HG03066 (cell line): ENCODE measurements at regions not wholly inside any gene's neighbourhood (a gene's known extent, or its start where the extent isn't known, plus 50 kb on each side); places are given as distances from the start of the nearest gene placed in this dataset.

Source experiments
- ATAC-seq: cut with Tn5 transposase; IDR thresholded peaks from one replicate; pipeline ENCODE4 v1.9.1; 2021; ENCODE audit warnings: low read depth; ENCODE audit not compliant: unreplicated experiment

DNA sequence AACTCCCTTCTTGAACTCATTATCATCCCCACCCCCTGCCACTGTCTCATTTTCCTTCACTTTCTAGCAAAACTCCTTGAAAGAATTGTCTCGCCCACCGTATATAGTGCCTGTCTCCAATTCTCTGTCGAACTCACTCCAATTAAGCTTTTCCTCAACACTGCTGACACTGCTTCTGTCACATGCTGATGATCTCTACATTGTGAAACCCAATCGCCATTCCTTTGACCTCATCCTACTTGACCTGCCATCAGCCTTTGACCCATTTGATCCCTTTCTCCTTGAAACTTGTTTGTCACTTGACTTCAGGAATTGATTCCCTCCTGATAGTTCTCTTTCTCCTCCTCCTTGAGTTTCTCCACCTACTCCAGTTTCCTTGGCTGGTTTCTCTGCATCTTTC lies 54.8 kb downstream of the CCDC71L start:
- ATAC-seq, result no peak

DNA sequence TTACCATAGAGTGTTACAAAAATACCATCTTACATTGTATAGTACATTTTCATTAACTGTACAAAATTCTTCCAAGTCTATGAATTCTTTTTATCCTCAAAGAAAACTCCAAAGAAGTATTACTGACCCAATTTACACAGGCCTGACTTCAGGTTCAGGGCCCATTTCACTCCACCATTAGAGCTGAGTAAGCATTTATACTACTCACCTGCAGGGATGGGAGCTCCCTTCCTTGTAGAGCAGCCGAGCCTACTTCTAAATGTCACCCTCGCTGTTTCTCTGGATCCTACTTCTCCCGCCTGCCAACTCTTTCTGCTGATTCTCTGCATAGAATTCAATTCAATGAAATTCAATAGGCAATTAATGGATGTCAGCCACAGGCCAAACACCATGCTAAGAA lies 56.0 kb downstream of the CCDC71L start:
- no peak for ATAC-seq

DNA sequence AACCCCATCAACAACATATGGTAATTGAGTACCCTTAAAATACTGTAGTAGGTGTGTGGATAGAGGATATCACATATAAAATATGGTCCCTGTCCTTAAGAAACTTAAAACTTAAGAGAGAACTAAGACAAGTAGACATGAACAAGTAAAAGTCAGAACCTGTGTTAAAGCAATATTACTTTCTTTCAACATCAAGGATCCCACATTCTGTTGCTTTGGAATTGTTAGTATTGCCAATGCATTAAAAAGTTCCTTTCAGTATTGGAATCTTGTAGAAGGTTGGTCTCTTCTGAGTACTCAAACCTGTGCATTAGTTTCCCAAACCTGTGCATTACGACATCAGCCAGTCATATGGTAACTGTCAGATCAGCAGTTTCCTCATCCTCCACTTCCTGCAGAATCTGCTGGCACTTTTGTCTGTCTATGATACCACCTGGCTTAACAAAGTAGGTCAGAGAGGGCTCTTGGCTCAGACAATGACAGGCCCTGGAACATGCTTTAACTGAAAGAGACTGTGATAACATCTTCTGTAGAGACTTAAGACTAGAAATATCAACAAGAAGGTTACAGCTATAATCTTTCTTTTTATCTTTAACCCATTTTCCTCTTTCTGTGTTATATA lies 56.5 kb downstream of the CCDC71L start:
- ATAC-seq, result no peak

DNA sequence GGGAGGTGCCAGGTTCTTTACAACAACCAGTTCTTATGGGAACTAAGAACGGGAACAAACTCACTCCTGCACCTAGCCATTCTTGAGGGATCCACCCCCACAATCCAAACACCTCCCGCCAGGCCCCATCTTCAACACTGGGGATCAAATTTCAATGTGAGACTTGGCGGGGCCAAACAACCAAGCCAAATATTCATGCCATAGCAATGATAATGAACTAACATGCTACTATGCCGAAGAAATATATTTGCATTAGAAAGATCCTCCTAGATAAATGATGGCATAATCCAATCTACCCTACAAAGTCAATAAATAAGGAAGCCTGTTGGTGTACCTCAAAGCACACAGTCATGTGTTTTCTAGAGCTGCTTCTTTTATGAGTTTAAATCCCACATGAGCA lies 57.6 kb downstream of the CCDC71L start:
- no peak for ATAC-seq

DNA sequence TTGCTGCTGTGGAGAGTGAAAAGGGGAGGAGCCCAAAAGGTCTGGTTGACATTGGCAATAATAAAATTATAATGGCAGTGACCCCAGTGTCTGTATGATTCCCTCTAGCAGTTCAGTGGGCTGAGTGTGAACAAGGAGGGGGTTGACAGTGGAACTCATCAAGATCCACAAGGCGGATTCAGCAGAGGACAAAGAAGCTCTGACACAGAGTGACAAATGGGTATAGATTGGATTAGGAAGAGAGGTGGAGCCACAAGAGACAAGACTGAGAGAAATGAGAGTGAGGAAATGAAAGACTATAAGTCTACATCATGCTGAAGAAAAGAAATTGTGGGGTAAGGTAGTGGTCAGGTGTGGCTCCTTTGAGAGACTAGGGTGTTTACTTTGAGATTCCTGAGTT lies 58.9 kb downstream of the CCDC71L start:
- ATAC-seq, result no peak

DNA sequence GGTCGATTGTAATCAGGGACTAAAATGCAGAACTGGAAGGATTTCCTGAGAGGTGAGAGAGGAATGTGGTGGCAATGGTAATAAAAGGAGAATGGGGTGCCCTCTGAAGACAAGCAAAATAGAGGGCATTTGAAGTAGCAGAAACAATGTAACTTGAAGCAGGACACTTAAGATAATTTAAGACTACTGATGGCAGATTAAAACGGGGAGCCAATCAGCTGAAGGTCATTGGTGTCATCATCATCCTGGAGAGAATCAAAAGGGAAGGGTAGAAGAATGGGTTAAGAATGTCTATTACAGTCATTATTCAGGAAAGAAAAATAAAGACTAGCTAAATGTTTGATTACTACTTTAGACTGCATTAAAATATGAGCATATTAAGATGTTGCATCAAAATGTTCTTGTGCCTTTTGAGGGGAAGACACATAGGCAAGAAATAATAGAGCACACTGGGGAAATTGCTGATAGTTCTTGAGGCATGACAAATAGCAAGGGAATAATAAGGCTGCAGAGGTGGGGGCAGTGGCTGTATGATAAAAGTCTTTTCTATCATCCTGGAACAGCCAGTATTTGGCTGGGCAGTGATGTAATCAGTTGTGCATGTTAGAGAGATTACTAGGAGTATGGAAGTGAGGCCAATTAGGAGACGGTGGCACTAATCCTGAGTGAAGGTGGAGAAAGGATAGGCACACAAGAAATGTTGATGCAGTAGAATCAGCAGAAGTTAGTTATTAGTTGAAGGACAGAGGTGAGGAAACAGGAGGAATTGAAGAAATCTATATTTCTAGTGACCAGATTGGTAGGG lies 60.2 kb downstream of the CCDC71L start:
- no peak for ATAC-seq

DNA sequence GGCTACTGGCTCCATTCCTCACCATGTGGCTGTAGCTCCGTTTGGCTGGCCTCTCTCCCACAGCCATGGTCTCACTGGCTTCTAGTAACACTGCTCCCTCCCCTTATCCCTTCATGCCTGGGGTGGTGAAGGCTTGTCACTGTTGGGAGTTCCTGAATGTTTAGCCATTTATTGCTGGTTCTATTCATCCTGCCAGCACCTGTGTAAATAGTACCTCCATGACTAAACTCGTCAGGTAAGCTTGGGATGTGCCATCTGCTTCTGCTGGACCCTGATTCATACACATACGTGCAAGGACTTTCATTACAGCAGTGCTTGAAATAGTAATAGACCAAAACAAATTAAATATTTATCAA lies 61.6 kb downstream of the CCDC71L start:
- no peak for ATAC-seq

DNA sequence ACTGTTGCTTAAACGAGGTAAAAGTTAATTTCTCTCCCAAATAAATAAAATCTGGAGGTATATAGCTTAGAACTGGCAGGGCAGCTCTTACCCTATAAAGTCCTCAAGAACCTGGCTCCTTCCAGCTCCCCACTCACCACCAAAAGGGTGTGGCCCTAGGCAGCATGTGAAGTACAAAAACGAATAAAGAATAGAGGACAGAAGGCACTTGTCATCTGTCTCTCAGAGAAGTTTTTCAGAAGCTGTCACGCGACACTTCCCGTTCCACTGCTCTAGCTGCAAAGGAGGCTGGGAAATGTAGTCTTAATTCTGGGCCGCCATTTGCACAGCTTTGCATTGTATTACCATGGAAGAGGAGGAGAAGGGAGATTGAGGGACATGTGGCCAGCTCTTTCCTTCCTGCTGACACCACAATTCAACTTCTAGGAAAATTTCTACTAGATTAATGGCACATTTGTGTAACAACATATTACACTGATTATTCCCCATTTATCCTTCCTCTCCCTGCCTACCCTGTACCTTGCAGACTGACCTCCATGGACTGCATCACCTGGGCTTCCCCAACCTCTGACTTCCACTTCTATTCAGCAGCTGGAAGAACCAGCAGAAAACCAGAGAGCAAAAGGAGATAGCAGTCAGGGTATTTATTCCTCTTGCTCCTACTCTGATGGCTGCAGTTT lies 62.2 kb downstream of the CCDC71L start:
- peak; percentile 99 for ATAC-seq

DNA sequence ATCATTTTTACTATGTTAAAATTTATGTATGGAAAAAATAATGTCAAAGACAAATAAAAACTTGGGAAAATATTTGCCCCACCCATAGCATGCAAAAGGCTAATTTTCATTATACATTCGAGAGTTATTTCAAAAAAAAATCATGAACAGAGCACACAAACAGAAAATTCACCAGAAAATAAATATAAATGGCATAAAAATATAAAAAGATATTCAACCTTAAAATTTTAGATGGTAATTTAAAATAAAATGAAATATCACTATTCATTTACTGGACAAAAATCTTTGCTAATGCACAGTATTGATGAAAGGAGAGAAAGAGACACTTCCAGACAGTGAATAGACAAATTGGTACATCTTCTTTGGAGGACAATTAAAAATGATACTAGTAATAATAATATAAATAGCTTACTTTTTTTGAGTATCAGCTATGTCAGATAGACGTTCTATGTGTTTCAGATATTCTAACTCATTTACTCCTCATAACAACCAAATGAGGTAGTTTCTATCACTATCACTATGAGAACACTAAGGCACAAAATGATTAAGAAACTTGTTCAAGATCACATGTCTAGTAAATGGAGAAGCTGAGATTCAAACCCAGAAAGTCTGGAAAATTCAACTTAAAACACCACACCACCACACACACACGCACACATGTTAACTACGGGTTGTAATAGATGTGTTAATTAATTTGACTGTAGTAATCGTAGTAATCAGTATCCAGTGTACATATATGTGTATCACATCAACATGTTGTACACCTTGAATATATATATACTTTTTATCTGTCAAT lies 63.0 kb downstream of the CCDC71L start:
- no peak for ATAC-seq

DNA sequence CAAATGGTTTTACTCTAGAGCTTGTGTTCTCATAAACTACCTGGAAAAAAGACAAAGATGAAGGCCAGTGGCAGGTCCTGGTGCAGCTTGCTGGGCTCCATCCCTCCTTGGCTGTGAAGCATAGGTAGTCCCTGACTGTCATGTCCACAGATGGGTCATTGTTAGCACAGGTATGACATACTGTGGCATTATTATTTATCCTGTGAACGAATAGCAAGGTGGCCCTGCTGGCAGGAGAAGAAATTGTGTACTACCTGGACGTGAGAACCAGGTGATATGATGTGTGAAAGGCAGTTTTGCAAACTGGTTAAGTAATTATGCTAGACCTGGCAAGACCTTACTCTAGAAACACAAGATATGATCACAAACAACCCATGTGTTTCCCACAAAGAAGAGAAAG lies 63.9 kb downstream of the CCDC71L start:
- no peak for ATAC-seq

DNA sequence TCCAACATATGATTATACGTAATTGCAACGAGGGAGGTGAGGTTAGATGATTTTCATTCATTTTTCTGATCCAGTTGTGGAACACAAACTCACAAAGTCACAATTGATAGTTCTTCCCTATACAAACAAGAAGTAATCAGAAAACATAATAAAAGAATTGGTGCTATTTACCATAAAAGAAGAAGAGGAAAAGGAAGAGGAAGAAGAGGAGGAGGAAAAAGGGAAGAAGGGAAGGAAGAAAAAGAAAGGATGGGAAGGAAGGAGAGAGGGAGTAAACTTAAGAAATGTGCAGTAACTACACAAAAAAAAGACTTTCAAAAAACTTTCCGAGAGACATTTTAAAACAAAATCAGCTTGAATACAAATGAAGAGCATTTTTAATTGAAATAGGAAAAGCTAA lies 65.0 kb downstream of the CCDC71L start:
- no peak for ATAC-seq

DNA sequence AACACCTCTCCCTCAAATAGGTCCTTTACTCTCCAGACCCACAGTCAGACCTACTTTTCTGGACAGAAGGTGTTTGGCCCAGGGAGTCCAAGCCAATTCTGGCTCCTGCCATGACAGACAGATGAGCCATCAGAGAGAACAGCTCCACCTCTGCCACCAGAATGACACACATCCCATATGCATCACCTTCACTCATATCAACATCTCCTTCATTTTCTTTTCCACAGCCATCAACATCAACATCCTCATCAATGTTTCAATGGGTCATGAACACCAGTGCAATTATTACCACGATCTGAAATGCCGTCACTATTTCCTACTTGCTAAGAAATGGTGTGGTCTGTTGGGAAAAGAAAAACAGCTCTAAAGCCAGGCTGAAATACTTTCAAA lies 67.9 kb downstream of the CCDC71L start:
- ATAC-seq, result no peak

DNA sequence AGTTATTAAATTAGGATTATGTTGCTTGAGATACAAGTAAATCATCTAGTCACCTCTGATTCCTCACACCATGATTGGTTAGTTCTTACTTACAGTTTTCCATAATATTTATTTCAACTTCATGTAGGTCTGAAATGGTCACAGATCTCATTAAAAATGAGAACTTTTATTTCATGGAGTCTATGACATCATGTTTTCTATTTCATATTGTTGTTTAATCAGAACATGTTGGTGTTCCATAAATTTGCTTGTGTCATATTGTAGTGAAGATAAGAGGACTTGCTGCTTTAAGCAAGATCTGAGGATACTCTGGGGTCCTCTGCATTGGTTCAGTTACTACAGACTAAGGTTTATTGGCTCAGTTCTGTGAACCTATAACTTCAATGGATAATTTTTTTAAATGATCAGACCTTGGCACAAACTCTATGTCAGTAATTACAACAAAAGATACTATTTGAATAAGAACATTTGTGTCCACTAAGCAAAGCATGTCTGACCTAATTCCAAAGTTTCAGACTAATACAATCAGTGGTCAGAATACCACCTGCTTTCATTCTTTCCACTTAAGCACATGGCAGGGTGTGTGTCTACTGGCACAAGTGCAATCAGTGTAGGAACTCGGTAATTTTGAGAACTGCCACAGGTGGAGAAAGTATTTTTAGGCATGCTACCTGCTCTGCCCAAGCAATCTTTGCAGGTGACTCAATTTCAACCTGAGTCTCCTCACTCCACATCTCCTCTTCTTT lies 68.5 kb downstream of the CCDC71L start:
- no peak for ATAC-seq

DNA sequence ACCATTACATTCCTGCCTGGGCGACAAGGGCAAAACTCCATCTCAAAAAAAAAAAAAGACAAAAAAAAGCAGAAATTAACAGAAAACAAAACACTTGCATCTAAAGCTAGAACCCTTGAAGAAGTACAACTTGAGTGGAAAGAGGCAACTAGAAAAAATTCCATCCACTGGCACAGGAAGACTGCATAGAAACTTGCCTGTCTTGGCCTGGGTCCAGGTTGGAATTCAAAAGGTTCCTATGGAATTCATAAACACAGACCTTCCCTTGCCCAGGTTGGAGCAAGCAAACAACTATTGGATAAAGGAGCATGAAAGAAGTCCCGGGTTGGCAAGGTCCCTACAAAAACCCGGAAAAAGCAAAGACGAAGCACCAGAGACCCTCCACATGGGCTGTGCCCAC lies 69.8 kb downstream of the CCDC71L start:
- ATAC-seq, result no peak

DNA sequence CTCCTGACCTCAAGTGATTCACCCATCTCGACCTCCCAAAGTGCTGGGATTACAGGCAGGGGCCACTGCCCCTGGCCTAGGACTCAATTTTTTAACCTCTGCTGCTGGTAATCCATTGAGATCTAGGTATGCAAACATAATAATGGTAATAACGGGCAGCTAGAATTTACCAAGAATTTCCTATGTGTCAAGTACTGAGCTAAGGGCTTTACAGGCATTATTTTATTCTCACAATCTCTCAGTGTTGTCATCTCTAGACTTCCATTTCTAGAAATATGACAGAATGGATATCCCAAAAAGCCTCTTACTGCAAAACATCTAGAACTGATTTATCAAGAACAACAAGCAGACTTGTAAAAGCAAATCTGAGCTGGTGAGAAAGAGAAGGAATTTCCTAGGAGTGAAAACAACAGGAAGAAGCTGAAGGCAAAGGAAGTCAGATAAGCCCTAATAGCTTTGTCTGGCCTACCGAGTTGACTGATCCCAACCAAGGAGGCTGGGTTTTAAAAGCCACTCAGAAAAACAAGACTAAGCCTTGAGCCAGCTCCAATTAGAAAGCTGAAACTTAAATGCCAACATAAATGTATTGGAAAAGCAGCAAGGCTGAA lies 70.6 kb downstream of the CCDC71L start:
- no peak for ATAC-seq

DNA sequence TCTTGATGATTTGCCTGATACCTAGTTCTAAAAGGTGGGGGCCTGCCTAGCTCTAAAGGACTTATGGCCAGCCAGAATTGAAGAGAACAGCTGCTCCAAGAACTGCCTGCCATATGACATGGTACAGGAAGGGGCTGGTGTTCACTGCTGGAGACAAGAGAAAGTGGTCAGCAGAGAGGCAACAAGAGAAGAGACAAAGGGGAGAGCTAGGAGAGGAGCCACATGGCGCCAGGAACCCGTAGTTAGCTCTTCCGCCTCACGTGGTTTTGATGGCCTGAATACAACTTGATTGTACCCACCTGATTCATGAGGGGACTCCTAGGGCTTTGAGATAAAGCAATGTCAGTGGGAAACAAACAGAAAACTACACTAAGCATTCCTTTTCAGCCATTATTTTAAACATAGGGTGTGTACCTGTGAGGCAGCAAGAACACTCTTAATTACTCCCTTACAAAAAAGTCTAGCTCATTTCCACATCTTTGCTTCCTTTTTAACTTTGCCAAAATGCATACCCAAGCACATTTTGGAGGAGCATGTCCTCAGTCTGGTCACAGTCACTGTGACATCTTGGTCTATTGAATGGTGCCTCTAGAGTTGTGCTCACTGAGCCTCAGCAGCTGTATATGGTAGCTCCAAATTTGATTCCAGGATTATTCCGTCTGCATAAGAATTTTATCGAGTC lies 71.6 kb downstream of the CCDC71L start:
- ATAC-seq, result no peak

DNA sequence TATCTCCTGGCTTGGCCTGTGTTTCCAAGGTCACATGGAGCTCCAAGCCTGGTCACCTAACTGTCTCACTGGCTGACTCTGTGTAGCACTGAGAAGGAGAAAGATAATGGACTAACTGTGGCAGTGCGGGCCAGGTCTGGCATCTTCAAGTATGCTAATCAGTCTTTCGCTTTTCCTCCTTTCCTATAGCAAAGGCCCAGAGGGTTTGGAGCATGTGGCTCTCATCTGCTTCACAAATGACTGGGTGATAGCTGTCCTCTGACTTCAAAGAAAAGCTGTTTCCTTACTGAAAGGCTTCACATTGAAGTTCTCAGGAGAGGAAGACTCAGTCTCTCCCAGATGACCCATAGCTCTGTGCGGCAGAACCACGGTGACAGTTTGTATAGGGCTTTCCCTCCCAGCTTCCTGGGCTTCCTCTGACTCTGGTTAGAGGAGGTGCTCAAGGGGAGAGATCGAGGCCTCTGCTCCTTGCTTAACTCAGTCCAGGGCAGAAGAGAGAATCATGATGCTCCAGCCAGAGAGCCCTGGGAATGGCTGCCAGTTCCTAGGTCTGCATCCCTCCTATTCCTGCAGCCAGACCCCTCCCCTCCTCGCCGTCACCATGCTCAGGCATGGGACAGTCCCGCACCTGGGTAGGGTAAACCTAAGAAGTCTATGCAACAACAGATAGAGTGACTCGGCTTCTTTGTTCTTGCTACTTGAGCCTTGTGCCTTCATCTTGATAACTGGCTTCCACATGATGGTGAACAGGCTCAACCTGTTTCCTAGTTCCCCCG lies 72.3 kb downstream of the CCDC71L start:
- no peak for ATAC-seq

DNA sequence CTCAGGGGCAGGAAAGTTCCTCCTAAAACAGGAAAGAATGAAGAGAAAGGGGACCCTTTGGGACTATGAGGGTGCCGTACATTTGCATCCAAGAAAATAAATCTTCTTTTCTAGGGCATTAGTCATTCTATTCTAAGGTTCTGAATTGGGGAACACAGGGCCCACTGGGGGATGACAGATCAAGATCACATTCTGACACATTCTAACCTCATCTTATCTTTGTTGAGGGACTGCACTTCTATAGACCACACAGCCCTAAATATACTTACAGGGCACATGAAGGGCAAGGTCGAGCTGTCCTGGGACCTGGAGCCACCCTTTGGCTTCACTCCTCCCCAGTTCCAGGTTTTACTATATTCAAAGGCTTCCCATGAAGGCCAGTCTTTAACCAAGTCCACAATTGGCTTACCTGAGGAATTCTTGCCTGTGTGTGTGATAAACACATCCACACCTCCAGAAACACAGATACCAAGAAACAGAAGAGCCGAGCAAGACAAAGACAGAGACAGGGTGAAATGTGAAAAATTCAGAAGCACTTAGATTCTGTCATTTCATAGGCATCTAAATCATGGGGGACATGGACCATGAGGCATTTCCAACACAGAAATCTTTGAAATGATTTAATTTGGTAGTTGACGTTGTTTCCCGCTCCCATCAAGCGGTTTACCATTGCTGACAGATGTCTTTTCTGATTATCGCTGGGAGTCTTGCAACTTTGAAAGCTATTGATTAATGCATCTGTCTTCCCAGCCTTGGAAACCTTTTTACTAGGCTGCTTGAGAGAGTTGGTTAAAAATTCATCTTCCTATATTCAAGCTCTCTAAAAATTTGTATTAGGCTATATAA lies 75.8 kb downstream of the CCDC71L start:
- ATAC-seq, result no peak
